IMR-90 (cell line): ENCODE measurements at regions not wholly inside any gene's neighbourhood (a gene's known extent, or its start where the extent isn't known, plus 50 kb on each side); places are given as distances from the start of the nearest gene placed in this dataset.

Source experiments
- CEBPB ChIP-seq: IDR thresholded peaks from 2 replicates; pipeline ENCODE4 v1.6.1; 2012; ENCODE audit warnings: low read depth, low read length, improper control_type of control experiment
- CTCF ChIP-seq: conservative IDR thresholded peaks from 2 replicates; pipeline ENCODE4 v1.5.1; 2012; ENCODE audit warnings: mild to moderate bottlenecking, low read depth, low read length, improper control_type of control experiment
- ELK1 ChIP-seq: fragments of 150-350 bp; IDR thresholded peaks from 2 replicates; pipeline ENCODE4 v1.6.1; 2016; ENCODE audit warnings: low read depth, mild to moderate bottlenecking, low read length, moderate library complexity, borderline replicate concordance
- FOS ChIP-seq: fragments of 150-350 bp; IDR thresholded peaks from 2 replicates; pipeline ENCODE4 v1.6.1; 2016; ENCODE audit warnings: low read depth, low read length
- MAFK ChIP-seq: IDR thresholded peaks from 2 replicates; pipeline ENCODE4 v1.6.1; 2012; ENCODE audit warnings: low read depth, low read length, improper control_type of control experiment
- MAZ ChIP-seq: IDR thresholded peaks from 2 replicates; pipeline ENCODE4 v1.6.1; 2012; ENCODE audit warnings: low read depth, mild to moderate bottlenecking, low read length, improper control_type of control experiment, moderate library complexity, borderline replicate concordance
- MXI1 ChIP-seq: IDR thresholded peaks from 2 replicates; pipeline ENCODE4 v1.6.1; 2012; ENCODE audit warnings: low read depth, mild to moderate bottlenecking, low read length, moderate library complexity, borderline replicate concordance
- NFE2L2 ChIP-seq: fragments of 150-350 bp; IDR thresholded peaks from 2 replicates; pipeline ENCODE4 v1.6.1; 2016; ENCODE audit warnings: low read depth, mild to moderate bottlenecking, low read length
- POLR2A ChIP-seq: IDR thresholded peaks from 2 replicates; pipeline ENCODE4 v1.6.1; 2012; ENCODE audit warnings: mild to moderate bottlenecking, low read depth, low read length
- RFX5 ChIP-seq: IDR thresholded peaks from 2 replicates; pipeline ENCODE4 v1.8.0; 2012; ENCODE audit warnings: low read depth, mild to moderate bottlenecking, low read length, moderate library complexity
- SMC3 ChIP-seq: fragments of 150-350 bp; IDR thresholded peaks from 2 replicates; pipeline ENCODE4 v1.6.1; 2016; ENCODE audit warnings: low read depth, mild to moderate bottlenecking, antibody characterized with exemption, low read length, moderate library complexity
- USF2 ChIP-seq: fragments of 150-350 bp; IDR thresholded peaks from 2 replicates; pipeline ENCODE4 v1.6.1; 2017; ENCODE audit warnings: mild to moderate bottlenecking, antibody characterized with exemption, low read length, low read depth

- TF ChIP-seq USF2 (no peak), CTCF (no peak), POLR2A (no peak), CEBPB (no peak), RFX5 (no peak), SMC3 (no peak), ELK1 (no peak), MXI1 (no peak), MAZ (no peak), MAFK (no peak), NFE2L2 (no peak), FOS (no peak)
Observed at GRCh38 chr14:49417790-49418189, 168.4 kb downstream of the RPS29 start.
